GM03348 (cell line): ENCODE measurements at regions not wholly inside any gene's neighbourhood (a gene's known extent, or its start where the extent isn't known, plus 50 kb on each side); places are given as distances from the start of the nearest gene placed in this dataset.
"Not testable (repeated sequence)": the region's sequence is repeated elsewhere in the genome, so short reads cannot be mapped to it uniquely, and the experiment has no call there.

Source experiments
- DNase-seq: peaks from one replicate; pipeline ENCODE4 v3.0.0; 2012; ENCODE audit warnings: low spot score

GRCh38 chr4:114249561-114249960 is 270.1 kb upstream of the ARSJ start:
- DNase-seq = no peak

- DNase-seq = no peak
Observed at GRCh38 chr4:114249976-114250375, 270.5 kb upstream of the ARSJ start.

DNA sequence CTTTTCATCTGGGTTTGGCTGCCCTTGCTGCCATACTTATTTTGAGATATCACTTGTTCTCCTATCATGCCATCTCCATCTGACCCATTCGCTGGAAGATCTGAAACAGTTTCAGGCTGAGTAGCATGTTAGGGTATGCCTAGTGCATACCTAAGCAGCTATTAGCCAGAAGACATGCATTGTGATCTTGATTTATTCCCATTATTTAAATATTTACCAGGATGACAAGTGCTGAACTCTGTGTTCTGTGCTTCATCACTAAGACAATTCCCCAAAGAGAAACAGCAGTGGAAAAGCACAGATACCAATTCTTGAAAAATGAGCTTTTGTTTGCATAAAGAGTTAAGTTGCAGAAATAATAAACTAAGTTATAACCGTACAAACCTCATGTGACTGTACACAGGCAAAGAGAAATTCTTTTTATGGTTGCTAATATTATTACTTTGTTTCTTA is 271.0 kb upstream of the ARSJ start:
- DNase-seq = no peak

DNA sequence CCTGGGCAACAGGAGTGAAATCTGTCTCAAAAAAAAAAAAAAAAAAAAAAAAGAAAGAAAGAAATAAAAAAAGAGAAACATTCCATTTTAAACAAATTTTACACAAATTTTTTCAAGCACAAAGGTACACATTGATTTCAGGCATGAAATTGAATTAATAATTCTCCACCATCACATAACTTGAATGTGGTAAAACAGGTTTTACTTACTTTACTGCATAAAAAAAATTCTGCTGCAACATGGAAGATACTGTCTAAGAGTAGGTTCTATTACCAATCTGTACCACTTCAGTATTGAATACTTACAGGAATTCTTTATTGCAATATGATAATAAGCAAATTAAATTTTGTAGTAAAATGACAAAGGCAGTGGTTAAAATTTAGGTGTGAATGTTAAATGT is 271.6 kb upstream of the ARSJ start:
- DNase-seq = no peak

DNA sequence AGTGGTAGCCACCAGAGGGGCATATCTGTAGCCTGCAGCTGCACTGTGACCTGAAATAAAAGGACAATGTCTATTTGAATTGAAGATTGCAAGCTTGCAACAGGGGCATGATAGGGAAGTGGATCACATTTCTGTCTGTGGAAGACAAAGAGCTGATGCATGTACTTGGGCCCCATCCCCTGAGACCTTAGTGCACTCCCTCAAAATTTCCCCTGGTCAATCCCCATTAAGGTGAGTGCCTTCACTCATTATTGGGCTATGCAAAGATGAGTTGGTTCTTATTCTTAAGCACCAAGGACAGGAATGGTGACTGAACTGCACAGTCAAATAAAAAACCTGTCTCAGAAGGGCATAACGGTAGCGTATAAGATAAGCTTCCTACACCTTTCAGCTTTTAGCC is 273.1 kb upstream of the ARSJ start:
- no peak for DNase-seq

DNA sequence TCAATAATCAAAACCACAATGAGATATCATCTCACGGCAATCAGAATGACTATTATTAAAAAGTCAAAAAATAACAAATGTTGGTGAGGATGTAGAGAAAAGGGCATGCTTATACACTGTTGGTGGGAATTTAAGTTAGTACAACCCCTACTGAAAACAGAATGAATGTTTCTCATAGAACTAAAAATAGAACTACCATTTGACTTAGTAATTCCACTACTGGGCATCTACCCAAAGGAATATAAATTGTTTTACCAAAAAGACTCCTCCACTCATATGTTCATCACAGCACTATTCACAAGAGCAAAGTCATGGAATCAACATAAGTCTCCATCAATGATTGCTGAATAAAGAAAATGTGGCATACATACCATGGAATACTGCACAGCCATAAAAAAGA is 278.1 kb upstream of the ARSJ start:
- no peak for DNase-seq

DNA sequence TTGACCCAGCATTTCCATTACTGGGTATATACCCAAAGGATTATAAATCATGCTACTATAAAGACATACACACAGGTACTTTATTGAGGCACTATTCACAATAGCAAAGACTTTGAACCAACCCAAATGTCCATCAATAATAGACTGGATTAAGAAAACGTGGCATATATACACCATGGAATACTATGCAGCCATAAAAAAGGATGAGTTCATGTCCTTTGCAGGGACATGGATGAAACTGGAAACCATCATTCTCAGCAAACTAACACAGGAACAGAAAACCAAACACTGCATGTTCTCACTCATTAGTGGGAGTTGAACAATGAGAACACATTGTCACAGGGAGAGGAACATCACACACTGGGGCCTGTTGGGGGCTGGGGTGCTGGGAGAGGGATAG is 283.0 kb upstream of the ARSJ start:
- DNase-seq = not testable (repeated sequence)

GRCh38 chr4:114263233-114263632 is 283.8 kb upstream of the ARSJ start:
- DNase-seq = peak; percentile 17

GRCh38 chr4:114264452-114264851 is 285.0 kb upstream of the ARSJ start:
- DNase-seq = no peak

DNA sequence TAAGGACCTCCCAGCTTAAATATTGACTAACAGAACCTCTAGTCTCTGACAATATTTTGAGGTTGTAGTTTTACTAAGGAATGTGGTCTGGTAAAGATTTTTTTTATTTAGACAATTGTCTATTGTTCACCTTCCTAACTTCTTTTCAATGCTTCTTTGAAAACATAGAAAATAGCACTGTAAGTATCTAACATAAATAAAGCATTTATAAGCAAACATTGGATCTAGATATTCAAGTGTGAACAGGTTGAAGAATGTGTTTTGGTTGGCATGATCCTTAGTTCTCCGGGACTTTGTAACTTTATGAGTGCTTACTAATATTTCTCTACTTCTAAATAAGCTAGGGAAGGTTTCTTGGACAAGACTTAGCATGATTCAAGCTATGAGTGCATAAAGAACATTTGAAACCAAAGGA is 285.4 kb upstream of the ARSJ start:
- no peak for DNase-seq

DNA sequence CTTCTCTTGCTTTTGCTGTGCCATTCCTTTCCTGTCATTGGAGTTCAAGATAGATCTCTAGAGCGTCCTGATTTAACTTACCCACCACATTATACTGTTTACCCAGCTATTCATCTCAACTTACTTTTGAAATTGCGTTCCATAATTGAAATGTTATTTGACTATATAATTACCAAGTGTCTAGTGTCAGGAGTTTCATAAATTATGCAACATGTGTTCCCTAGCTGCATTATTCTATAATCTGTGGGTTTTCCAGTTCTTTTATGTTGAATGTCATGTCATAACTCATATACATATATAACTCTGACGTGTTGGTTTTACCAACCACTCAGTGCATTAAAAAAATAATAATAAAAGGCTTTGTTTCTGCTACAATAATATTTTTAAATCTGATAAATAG is 285.9 kb upstream of the ARSJ start:
- no peak for DNase-seq

DNA sequence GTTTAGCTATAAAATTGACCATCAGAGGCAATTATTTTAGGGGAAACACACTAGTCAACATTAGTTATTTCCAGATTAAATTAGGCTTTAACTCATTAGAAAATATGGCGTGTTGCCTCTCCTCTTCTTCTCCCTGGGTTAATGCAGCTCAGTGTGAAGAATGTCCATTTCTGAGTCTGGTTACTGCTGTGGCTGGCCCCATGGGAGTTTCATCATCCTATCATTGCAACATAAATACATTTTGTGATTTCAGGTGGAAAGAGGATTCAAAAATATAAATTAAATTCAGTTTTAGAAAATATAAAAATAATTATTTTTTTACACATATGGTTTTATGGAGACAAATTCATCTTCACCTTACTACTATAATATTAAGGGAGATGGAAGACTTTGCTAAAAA is 288.5 kb upstream of the ARSJ start:
- DNase-seq = no peak

GRCh38 chr4:114271031-114271430 is 291.6 kb upstream of the ARSJ start:
- no peak for DNase-seq

DNA sequence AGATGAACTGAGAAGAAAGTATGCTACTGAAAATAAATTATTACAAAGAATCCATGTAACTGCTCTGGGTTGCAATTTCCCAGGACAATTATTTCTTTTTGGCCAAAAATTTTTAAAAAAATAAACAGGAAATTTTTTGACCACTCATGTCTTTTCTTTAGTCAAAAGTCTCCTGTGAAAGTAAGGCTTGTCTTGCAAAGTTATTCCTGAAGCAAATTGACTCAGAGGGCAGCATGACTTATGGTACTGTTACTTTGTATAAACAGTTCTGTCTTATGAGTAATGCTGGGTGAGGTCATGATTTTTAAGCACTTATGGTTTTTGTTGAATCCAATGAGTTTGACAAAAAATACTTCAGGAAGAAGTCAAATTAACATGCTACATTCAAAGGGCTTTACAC is 292.8 kb upstream of the ARSJ start:
- peak; percentile 47 for DNase-seq

DNA sequence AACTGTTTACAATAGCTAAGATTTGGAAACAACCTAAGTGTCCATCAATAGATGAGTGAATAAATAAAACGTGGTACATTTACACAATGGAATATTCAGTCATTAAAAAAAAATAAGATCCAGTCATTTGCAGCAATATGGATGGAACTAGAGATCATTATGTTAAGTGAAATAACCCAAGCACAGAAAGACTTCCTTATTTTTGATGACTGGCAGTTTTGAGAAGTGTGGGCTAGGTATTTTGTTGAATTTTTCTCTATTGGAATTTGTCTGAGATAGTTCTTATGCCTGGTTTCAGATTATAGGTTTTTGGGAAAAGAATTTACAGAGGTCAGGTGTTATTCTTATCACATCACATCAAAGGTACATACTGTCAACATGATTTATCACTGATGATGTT is 293.8 kb upstream of the ARSJ start:
- DNase-seq = no peak

GRCh38 chr4:114277690-114278089 is 298.2 kb upstream of the ARSJ start:
- no peak for DNase-seq

- no peak for DNase-seq
Observed at GRCh38 chr4:114279066-114279465, 299.6 kb upstream of the ARSJ start.

DNA sequence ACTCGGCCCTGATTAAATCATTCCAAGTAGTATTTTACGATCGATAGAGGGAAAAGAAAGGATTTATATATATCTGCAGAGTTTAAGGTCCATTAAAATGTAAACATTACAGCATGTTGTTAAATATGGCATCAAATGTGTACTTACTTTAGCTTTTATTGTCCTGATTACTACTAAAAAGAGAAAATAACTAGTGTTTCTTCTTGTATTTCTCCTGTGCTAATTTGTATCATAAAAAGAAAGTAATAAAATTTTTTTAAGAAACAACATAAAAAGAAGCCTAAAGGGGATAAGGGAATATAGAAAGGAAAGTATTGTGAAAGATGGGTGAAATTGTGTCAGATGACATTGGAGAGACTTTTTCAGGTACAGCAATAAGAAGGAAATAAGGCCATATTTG is 300.3 kb upstream of the ARSJ start:
- no peak for DNase-seq

- no peak for DNase-seq
Observed at GRCh38 chr4:114280645-114281044, 301.2 kb upstream of the ARSJ start.

GRCh38 chr4:114281164-114281960 is 301.9 kb upstream of the ARSJ start:
- peak; percentile 40 for DNase-seq

DNA sequence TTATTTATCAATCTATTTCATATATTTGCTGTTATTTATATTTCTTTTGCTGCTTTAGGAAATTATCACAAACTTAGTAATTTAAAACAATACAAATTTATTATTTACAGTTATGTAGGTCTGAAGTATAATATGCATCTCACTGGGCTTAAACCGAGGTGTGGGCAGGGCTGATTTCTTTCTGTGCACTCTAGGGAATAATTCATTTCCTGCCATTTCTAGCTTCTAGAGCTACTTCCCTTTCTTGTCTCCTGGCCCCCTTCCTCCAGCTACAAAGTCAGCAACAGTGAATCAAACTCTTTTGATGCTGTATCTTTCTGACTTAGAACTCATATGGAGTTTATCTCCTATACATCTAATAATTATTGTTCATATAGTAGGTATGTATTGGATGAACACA is 303.5 kb upstream of the ARSJ start:
- DNase-seq = no peak

DNA sequence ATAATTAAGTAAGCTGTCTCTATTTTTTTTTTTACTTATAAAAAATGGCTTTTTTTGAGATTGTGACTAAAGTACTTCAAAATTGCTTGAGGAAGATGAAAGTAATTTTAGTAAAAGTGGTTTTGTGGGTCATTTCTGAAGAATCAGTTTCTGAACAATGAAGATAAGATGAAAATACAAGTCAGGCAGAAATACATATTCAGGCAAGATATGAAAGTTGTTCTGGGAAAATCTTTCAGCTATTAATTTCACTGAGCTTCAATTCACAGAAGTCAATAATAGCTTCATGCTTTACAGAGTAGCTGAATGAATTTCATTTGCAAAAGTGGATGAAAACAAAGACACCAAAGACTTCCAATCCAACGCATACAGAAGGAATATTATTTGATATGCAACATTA is 305.2 kb upstream of the ARSJ start:
- DNase-seq = no peak

- DNase-seq = no peak
Observed at GRCh38 chr4:114286262-114286810, 306.9 kb upstream of the ARSJ start.

GRCh38 chr4:114287079-114287696 is 307.7 kb upstream of the ARSJ start:
- no peak for DNase-seq
